ENCODE measurements at regions not wholly inside any gene's neighbourhood (a gene's known extent, or its start where the extent isn't known, plus 50 kb on each side); places are given as distances from the start of the nearest gene placed in this dataset.

- TF ChIP-seq CTCF (IDR thresholded peaks at IDR 0.05): no peak
- TF ChIP-seq POLR2A (IDR thresholded peaks at IDR 0.05): no peak
Measured at GRCh38 chr2:83068714-83069113, 1390.4 kb downstream of the SUCLG1 start.

Measured in upper lobe of left lung (tissue), 4 donors.